ENCODE measurements at regions not wholly inside any gene's neighbourhood (a gene's known extent, or its start where the extent isn't known, plus 50 kb on each side); places are given as distances from the start of the nearest gene placed in this dataset.

GRCh38 chr6:80540700-80541099 lies 434.2 kb downstream of the BCKDHB start:
- TF ChIP-seq CTCF (IDR thresholded peaks at IDR 0.05) (no peak), POLR2A (IDR thresholded peaks at IDR 0.05) (no peak)
